ENCODE measurements at regions not wholly inside any gene's neighbourhood (a gene's known extent, or its start where the extent isn't known, plus 50 kb on each side); places are given as distances from the start of the nearest gene placed in this dataset.

GRCh38 chr2:175815537-175815936 lies 186.5 kb downstream of the LNPK start:
- intact Hi-C loops (cut with DNase I; ENCODE audit: low total_unique reads): no loop called here
- TF ChIP-seq, protein P1, sequence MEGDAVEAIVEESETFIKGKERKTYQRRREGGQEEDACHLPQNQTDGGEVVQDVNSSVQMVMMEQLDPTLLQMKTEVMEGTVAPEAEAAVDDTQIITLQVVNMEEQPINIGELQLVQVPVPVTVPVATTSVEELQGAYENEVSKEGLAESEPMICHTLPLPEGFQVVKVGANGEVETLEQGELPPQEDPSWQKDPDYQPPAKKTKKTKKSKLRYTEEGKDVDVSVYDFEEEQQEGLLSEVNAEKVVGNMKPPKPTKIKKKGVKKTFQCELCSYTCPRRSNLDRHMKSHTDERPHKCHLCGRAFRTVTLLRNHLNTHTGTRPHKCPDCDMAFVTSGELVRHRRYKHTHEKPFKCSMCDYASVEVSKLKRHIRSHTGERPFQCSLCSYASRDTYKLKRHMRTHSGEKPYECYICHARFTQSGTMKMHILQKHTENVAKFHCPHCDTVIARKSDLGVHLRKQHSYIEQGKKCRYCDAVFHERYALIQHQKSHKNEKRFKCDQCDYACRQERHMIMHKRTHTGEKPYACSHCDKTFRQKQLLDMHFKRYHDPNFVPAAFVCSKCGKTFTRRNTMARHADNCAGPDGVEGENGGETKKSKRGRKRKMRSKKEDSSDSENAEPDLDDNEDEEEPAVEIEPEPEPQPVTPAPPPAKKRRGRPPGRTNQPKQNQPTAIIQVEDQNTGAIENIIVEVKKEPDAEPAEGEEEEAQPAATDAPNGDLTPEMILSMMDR (IDR thresholded peaks at IDR 0.05): no peak
- Histone ChIP-seq H3K27me3 (no peaks in the 10 kb centered on the region), H3K9me3 (peaks cover 0 to 12% (median 9%) of the 10 kb centered on the region in 3 donors), H3K4me3 (no peak overlapping the region), H3K27ac (no peak overlapping the region), H3K36me3 (no peaks in the 10 kb centered on the region), H3K4me1 (peaks cover 0 to 9% (median 2%) of the 10 kb centered on the region in 4 donors)
- DNase-seq: no peak

DNA sequence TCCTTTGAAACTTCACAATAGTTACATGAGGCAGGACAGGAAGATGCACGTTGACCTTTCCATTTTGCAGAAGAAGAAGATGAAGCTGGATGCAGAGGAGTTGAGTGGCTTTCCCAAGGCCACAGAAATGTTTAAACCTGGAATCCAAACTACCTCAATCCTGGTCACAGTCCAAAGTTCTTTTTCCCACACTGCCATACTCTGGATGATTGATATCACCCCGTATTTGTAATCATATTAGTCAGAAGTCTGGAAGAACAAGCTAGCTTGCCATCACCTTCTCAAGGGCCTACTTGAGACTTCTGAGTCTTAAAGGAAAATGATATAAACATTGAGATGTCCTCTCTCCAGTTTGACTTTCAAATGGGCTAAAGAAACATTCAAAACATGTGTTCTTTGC lies 190.1 kb downstream of the LNPK start:
- intact Hi-C loops (cut with DNase I; ENCODE audit: low total_unique reads): no loop called here
- DNase-seq: no peak
- Histone ChIP-seq H3K27me3 (no peaks in the 10 kb centered on the region), H3K4me1 (peaks cover 0 to 9% (median 2%) of the 10 kb centered on the region in 4 donors), H3K9me3 (peaks cover 0 to 12% (median 9%) of the 10 kb centered on the region in 3 donors), H3K4me3 (no peak overlapping the region), H3K27ac (no peak overlapping the region), H3K36me3 (no peaks in the 10 kb centered on the region)
- TF ChIP-seq, protein P1 (IDR thresholded peaks at IDR 0.05): no peak

DNA sequence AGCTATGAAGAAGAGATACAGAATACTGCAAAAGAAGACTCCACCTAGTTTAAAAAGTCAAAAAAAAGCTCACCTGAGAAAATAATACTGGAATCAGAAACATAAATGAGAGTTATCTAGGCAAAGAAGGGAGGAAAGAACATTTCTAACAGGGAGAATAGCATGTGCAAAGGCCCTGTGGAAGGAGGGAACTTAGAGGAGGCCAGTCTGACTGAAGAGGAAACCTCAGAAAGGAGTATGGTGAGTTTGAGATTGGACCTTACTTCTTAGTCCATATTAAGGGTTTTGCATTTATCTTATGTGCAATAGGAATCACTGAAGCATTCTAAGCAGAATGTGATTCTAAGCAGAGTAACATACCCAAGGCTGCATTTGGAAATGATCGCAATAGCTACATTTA lies 193.2 kb downstream of the LNPK start:
- intact Hi-C loops (cut with DNase I; ENCODE audit: low total_unique reads): loop anchor here (5.0 kb wide), 1 partner anchor 1043 kb away; no protein-coding TSS in a partner anchor
- Histone ChIP-seq H3K9me3 (no peaks in the 10 kb centered on the region), H3K27ac (no peak overlapping the region), H3K4me3 (no peak overlapping the region), H3K4me1 (peaks cover 0 to 9% (median 4%) of the 10 kb centered on the region in 4 donors), H3K27me3 (no peaks in the 10 kb centered on the region), H3K36me3 (no peaks in the 10 kb centered on the region)
- TF ChIP-seq, protein P1 (IDR thresholded peaks at IDR 0.05): no peak
- DNase-seq: no peak

DNA sequence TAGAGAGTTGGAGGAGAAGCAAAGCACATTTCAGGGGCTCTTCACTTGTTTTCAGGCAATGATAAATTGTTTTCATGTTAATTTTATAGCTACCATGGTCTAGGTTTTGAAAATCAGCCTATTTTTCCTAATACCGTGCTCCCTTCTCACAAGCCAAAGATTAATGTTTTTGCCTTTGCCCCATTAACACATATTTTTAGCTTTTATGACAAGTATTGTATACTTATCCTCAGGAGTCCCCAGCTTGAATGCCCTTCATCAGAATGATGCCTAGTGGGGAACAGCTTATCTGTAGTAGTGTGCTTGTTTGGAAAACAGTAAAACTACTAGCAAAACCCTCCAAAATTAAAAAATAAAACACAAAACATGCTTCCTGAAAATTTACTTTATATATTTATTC lies 194.0 kb downstream of the LNPK start:
- Histone ChIP-seq H3K4me1 (peaks cover 0 to 9% (median 4%) of the 10 kb centered on the region in 4 donors), H3K9me3 (no peaks in the 10 kb centered on the region), H3K27me3 (no peaks in the 10 kb centered on the region), H3K36me3 (no peaks in the 10 kb centered on the region), H3K4me3 (no peak overlapping the region), H3K27ac (no peak overlapping the region)
- intact Hi-C loops (cut with DNase I; ENCODE audit: low total_unique reads): loop anchor here (5.0 kb wide), 1 partner anchor 1044 kb away; no protein-coding TSS in a partner anchor
- no peak for DNase-seq
- TF ChIP-seq, protein P1 (IDR thresholded peaks at IDR 0.05): no peak

DNA sequence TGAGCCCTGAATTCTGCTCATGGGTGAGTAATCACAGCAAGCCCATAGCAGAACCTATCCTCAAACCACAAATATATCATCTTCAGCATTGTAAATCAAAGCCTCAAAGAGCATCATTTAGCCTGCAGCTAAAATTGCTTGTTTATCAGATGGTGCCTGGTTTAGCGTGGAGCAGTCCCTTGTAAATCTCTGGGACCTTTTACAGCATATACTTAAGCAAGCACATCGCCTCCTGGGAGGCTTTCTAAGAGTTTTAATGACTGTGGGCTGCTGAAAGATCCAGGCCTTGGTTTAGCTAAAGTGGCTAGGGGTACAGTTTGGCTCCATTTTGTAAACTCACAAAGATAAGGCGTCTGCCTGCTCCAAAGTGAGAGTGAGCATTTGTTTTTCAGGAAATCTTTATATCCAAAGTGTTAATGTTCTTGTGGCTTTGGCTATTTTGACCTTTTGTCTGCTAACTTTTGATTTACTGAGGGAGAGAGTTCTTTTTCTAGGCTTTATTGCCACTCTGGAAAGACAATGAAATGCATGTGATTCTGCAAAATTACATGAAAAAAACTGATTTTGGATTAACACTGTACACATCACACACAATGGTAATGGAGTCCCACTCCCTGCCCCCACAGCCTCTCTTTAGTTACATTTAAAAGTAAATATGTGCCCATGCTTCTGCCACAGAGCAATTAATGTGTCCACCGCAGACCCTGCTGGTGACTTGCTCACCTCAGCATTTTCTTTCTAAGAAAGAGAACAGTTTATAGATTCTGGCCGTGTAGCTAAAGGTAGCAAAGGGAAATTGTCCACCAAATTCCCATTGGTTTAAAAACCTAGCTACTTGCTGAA lies 194.8 kb downstream of the LNPK start:
- Histone ChIP-seq H3K36me3 (no peaks in the 10 kb centered on the region), H3K27me3 (no peaks in the 10 kb centered on the region), H3K4me1 (peaks cover 0 to 5% (median 2%) of the 10 kb centered on the region in 4 donors), H3K4me3 (no peak overlapping the region), H3K27ac (no peak overlapping the region), H3K9me3 (no peaks in the 10 kb centered on the region)
- TF ChIP-seq, protein P1 (IDR thresholded peaks at IDR 0.05): no peak
- intact Hi-C loops (cut with DNase I; ENCODE audit: low total_unique reads): loop anchor here (5.0 kb wide), 1 partner anchor 1045 kb away; no protein-coding TSS in a partner anchor
- DNase-seq: no peak

Data from tibial artery (tissue), 4 donors.